Hepatocyte (in vitro differentiated cells): ENCODE measurements at regions not wholly inside any gene's neighbourhood (a gene's known extent, or its start where the extent isn't known, plus 50 kb on each side); places are given as distances from the start of the nearest gene placed in this dataset.

Source experiments
- DNase-seq: peaks from one replicate; pipeline ENCODE4 v3.0.0-alpha.2; 2016; ENCODE audit warnings: low spot score
- H2AFZ ChIP-seq: fragments of 200-600 bp; sonication (generic); 2 replicates; pipeline ENCODE4 v1.6.0; 2016; ENCODE audit warnings: antibody characterized with exemption, mild to moderate bottlenecking
- H3K27ac ChIP-seq: fragments of 200-600 bp; sonication (generic); 2 replicates; pipeline ENCODE4 v1.5.1; 2016; ENCODE audit warnings: mild to moderate bottlenecking
- H3K27me3 ChIP-seq: fragments of 200-600 bp; sonication (generic); 2 replicates; pipeline ENCODE4 v1.6.1; 2016
- H3K36me3 ChIP-seq: fragments of 200-600 bp; sonication (generic); replicated peaks from 2 replicates; pipeline ENCODE4 v1.5.1; 2016; ENCODE audit warnings: low read depth; ENCODE audit not compliant: insufficient read depth
- H3K4me1 ChIP-seq: fragments of 200-600 bp; sonication (generic); 2 replicates; pipeline ENCODE4 v1.5.1; 2016; ENCODE audit warnings: mild to moderate bottlenecking, moderate library complexity; ENCODE audit not compliant: insufficient read depth
- H3K4me2 ChIP-seq: fragments of 200-600 bp; sonication (generic); 2 replicates; pipeline ENCODE4 v1.6.0; 2016
- H3K4me3 ChIP-seq: fragments of 200-600 bp; sonication (generic); 2 replicates; pipeline ENCODE4 v1.5.1; 2016; ENCODE audit warnings: mild to moderate bottlenecking
- H3K79me2 ChIP-seq: fragments of 200-600 bp; sonication (generic); 2 replicates; pipeline ENCODE4 v1.6.0; 2017; ENCODE audit warnings: mild to moderate bottlenecking
- H3K9me2 ChIP-seq: fragments of 200-600 bp; sonication (generic); replicated peaks from 2 replicates; pipeline ENCODE4 v1.6.0; 2017; ENCODE audit warnings: mild to moderate bottlenecking; ENCODE audit not compliant: insufficient read depth
- H3K9me3 ChIP-seq: fragments of 200-600 bp; sonication (generic); 2 replicates; pipeline ENCODE4 v1.5.1; 2016; ENCODE audit warnings: low read depth, mild to moderate bottlenecking
- H4K20me1 ChIP-seq: fragments of 200-600 bp; sonication (generic); 2 replicates; pipeline ENCODE4 v1.6.0; 2016; ENCODE audit warnings: mild to moderate bottlenecking; ENCODE audit not compliant: insufficient read depth, poor library complexity, severe bottlenecking
- EZH2 ChIP-seq: fragments of 200-600 bp; sonication (generic); IDR thresholded peaks from 2 replicates; pipeline ENCODE4 v1.6.1; 2016; ENCODE audit warnings: antibody characterized with exemption, mild to moderate bottlenecking, borderline replicate concordance
- EZH2phosphoT487 ChIP-seq: fragments of 200-600 bp; sonication (generic); IDR thresholded peaks from one replicate; pipeline ENCODE4 v1.6.1; 2018; ENCODE audit warnings: antibody characterized with exemption, mild to moderate bottlenecking, low read depth, moderate library complexity; ENCODE audit not compliant: unreplicated experiment, severe bottlenecking
- WGBS: methylation state at CpG from one replicate; pipeline ENCODE4 v1.1.6; 2016; ENCODE audit warnings: low lambda C conversion rate; ENCODE audit errors: missing lambda C conversion rate; 5-methylcytosine and 5-hydroxymethylcytosine counted together
- TF ChIP-seq, protein P1 (sequence below): fragments of 200-600 bp; sonication (generic); IDR thresholded peaks from 2 replicates; pipeline ENCODE4 v1.5.1; 2016; ENCODE audit warnings: antibody characterized with exemption, mild to moderate bottlenecking; ENCODE audit not compliant: poor library complexity

DNA sequence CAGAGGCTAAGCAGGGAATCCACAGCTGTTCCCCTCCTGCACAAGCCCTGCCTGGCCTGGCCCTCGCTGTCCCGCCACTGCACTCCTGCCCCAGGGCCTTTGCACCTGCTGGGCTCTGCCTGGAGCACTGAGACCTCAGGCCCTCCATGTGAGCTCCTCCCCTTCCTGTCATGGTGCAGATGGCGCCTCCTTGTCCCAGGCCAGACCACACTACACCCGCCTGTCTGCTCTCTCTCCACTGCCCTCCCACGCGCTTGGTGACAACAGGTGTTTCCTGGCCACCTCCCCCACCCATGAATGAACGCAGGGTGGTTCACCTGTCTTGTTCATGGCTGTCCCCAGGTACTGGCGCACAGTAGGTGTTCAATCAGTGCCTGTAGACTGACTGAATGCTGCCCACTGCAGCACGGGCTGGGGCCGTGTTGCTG lies 82.9 kb downstream of the NCOR2 start:
- H3K9me2 ChIP-seq: no peaks in the 10 kb centered on the region
- H3K27me3 ChIP-seq: no peaks in the 10 kb centered on the region
- no peak overlapping the region for H3K27ac ChIP-seq
- H4K20me1 ChIP-seq: peaks cover 24% of the 10 kb centered on the region
- H3K36me3 ChIP-seq: no peaks in the 10 kb centered on the region
- no peaks in the 10 kb centered on the region for H3K9me3 ChIP-seq
- WGBS: 85% methylated on average over 10 of the region's 10 CpGs
- no peak overlapping the region for H3K4me3 ChIP-seq
- H3K79me2 ChIP-seq: peaks cover 42% of the 10 kb centered on the region
- no peak overlapping the region for H2AFZ ChIP-seq
- H3K4me1 ChIP-seq: peaks cover 34% of the 10 kb centered on the region
- no peak for DNase-seq
- TF ChIP-seq, protein P1, sequence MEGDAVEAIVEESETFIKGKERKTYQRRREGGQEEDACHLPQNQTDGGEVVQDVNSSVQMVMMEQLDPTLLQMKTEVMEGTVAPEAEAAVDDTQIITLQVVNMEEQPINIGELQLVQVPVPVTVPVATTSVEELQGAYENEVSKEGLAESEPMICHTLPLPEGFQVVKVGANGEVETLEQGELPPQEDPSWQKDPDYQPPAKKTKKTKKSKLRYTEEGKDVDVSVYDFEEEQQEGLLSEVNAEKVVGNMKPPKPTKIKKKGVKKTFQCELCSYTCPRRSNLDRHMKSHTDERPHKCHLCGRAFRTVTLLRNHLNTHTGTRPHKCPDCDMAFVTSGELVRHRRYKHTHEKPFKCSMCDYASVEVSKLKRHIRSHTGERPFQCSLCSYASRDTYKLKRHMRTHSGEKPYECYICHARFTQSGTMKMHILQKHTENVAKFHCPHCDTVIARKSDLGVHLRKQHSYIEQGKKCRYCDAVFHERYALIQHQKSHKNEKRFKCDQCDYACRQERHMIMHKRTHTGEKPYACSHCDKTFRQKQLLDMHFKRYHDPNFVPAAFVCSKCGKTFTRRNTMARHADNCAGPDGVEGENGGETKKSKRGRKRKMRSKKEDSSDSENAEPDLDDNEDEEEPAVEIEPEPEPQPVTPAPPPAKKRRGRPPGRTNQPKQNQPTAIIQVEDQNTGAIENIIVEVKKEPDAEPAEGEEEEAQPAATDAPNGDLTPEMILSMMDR: no peak
- TF ChIP-seq EZH2phosphoT487 (no peak), EZH2 (no peak)
- no peak overlapping the region for H3K4me2 ChIP-seq

- peaks cover 34% of the 10 kb centered on the region for H3K4me1 ChIP-seq
- no peaks in the 10 kb centered on the region for H3K9me2 ChIP-seq
- 86% methylated on average over 12 of the region's 12 CpGs for WGBS
- H3K27me3 ChIP-seq: no peaks in the 10 kb centered on the region
- H3K4me2 ChIP-seq: no peak overlapping the region
- H3K36me3 ChIP-seq: no peaks in the 10 kb centered on the region
- no peaks in the 10 kb centered on the region for H3K9me3 ChIP-seq
- no peak for DNase-seq
- H3K4me3 ChIP-seq: no peak overlapping the region
- no peak overlapping the region for H3K27ac ChIP-seq
- H2AFZ ChIP-seq: no peak overlapping the region
- peaks cover 37% of the 10 kb centered on the region for H3K79me2 ChIP-seq
- TF ChIP-seq, protein P1: no peak
- peaks cover 24% of the 10 kb centered on the region for H4K20me1 ChIP-seq
Measured at GRCh38 chr12:124484067-124484466, 83.3 kb downstream of the NCOR2 start.

GRCh38 chr12:124482901-124483799 lies 84.3 kb downstream of the NCOR2 start:
- Histone ChIP-seq H3K4me1 (peaks cover 31% of the 10 kb centered on the region), H3K9me3 (no peaks in the 10 kb centered on the region), H3K27me3 (no peaks in the 10 kb centered on the region), H3K36me3 (no peaks in the 10 kb centered on the region), H3K79me2 (peaks cover 29% of the 10 kb centered on the region), H2AFZ (no peak overlapping the region), H3K27ac (no peak overlapping the region), H3K4me3 (no peak overlapping the region), H3K9me2 (no peaks in the 10 kb centered on the region), H4K20me1 (peaks cover 20% of the 10 kb centered on the region), H3K4me2 (no peak overlapping the region)
- TF ChIP-seq, protein P1: no peak
- no peak for TF ChIP-seq EZH2phosphoT487
- no peak for TF ChIP-seq EZH2
- WGBS: 94% methylated on average over 26 of the region's 27 CpGs
- no peak for DNase-seq
